Testis (tissue), 2 donors: ENCODE measurements at regions not wholly inside any gene's neighbourhood (a gene's known extent, or its start where the extent isn't known, plus 50 kb on each side); places are given as distances from the start of the nearest gene placed in this dataset.
A peak's percentile ranks its signal among the peaks of the same experiment; 100 is the strongest.

Experiments
- DNase-seq: peaks from one replicate; pipeline ENCODE4 v3.0.0-alpha.2; 2019
- H3K27ac ChIP-seq, 2 donors: fragments of 200-600 bp; sonication (generic); one replicate each; pipeline ENCODE4 v1.5.1; 2019
- H3K27me3 ChIP-seq: fragments of 200-600 bp; sonication (generic); one replicate; pipeline ENCODE4 v1.5.1; 2019
- H3K36me3 ChIP-seq: fragments of 200-600 bp; sonication (generic); one replicate; pipeline ENCODE4 v1.5.1; 2017; ENCODE audit warnings: low read depth; ENCODE audit errors: missing control alignments
- H3K4me1 ChIP-seq: fragments of 200-600 bp; sonication (generic); one replicate; pipeline ENCODE4 v1.5.1; 2019
- H3K4me3 ChIP-seq, 2 donors: fragments of 200-600 bp; sonication (generic); one replicate each; pipeline ENCODE4 v1.5.1; 2017 to 2019
- H3K9me3 ChIP-seq: fragments of 200-600 bp; sonication (generic); one replicate; pipeline ENCODE4 v1.5.1; 2017
- CTCF ChIP-seq, 3 experiments: fragments of 450-650 bp in 2 of 3; fragments of 200-600 bp in 1 of 3; sonication (generic) in 1 of 3; IDR thresholded peaks; one replicate each; pipeline ENCODE4 v1.5.1; 2016 to 2019; ENCODE audit warnings: antibody characterized with exemption in 3 of 3, mild to moderate bottlenecking in 2 of 3, moderate library complexity in 1 of 3
- POLR2A ChIP-seq: fragments of 450-650 bp; IDR thresholded peaks from one replicate; pipeline ENCODE4 v1.6.1; 2017; ENCODE audit warnings: antibody characterized with exemption, mild to moderate bottlenecking, moderate library complexity
- WGBS, 2 donors: methylation state at CpG; one replicate each; pipeline ENCODE4 v1.1.5; 2018; 5-methylcytosine and 5-hydroxymethylcytosine counted together
- intact Hi-C: fragments of 100-400 bp; cut with DNase I; formaldehyde crosslinking; loops from one replicate; pipeline ENCODE4 v1.15.1; 2023; ENCODE audit warnings: low total_unique reads

- Histone ChIP-seq H3K27me3 (no peaks in the 10 kb centered on the region), H3K27ac (no peak overlapping the region), H3K4me1 (no peaks in the 10 kb centered on the region), H3K36me3 (no peaks in the 10 kb centered on the region), H3K4me3 (no peak overlapping the region), H3K9me3 (no peaks in the 10 kb centered on the region)
- no peak for DNase-seq
- intact Hi-C loops, result no loop called here
- 31 to 45% methylated on average over 4 of the region's 4 CpGs for WGBS, 2 donors
- no peak for TF ChIP-seq POLR2A
- TF ChIP-seq CTCF (IDR thresholded peaks at IDR 0.05), result no peak
These were observed 133.9 kb upstream of the CXorf66 start for GRCh38 chrX:140099221-140099620.

GRCh38 chrX:140092121-140092520, 126.8 kb upstream of the CXorf66 start:
- DNase-seq, result peak; percentile 19
- intact Hi-C loops, result no loop called here
- H3K27ac ChIP-seq, result no peak overlapping the region

GRCh38 chrX:140091125-140091886, 126.0 kb upstream of the CXorf66 start:
- H3K27me3 ChIP-seq, result no peaks in the 10 kb centered on the region
- WGBS, 2 donors, result 0 to 1% methylated on average over 13 to 22 of the region's 88 CpGs
- H3K4me3 ChIP-seq, result peak overlapping the region; percentile 44 to 45
- TF ChIP-seq CTCF (IDR thresholded peaks at IDR 0.05) (no peak), POLR2A (no peak)
- no peak overlapping the region for H3K27ac ChIP-seq
- intact Hi-C loops, result no loop called here
- DNase-seq, result peak; percentile 41
- H3K4me1 ChIP-seq, result no peaks in the 10 kb centered on the region
- no peaks in the 10 kb centered on the region for H3K9me3 ChIP-seq
- no peaks in the 10 kb centered on the region for H3K36me3 ChIP-seq

More at GRCh38 chrX:140092121-140092520, 126.8 kb upstream of the CXorf66 start:
- H3K9me3 ChIP-seq, result no peaks in the 10 kb centered on the region
- no peaks in the 10 kb centered on the region for H3K4me1 ChIP-seq
- H3K4me3 ChIP-seq, result peak overlapping the region in 1 of 2 donors; percentile 38
- WGBS, 2 donors, result 91% methylated on average over 17 of the region's 26 CpGs; no CpG with 5 or more reads in 1 of the 2 donors
- H3K27me3 ChIP-seq, result no peaks in the 10 kb centered on the region
- TF ChIP-seq CTCF (IDR thresholded peaks at IDR 0.05) (no peak), POLR2A (no peak)
- no peaks in the 10 kb centered on the region for H3K36me3 ChIP-seq

- no peak for DNase-seq
- TF ChIP-seq CTCF (IDR thresholded peaks at IDR 0.05) (no peak), POLR2A (no peak)
- Histone ChIP-seq H3K27ac (no peak overlapping the region), H3K4me3 (peak overlapping the region; percentile 44 to 45), H3K27me3 (no peaks in the 10 kb centered on the region), H3K4me1 (no peaks in the 10 kb centered on the region), H3K36me3 (no peaks in the 10 kb centered on the region), H3K9me3 (no peaks in the 10 kb centered on the region)
- intact Hi-C loops, result no loop called here
- WGBS, 2 donors, result 8 to 11% methylated on average over 9 to 13 of the region's 15 CpGs
These were observed 125.4 kb upstream of the CXorf66 start for GRCh38 chrX:140090800-140091124.

GRCh38 chrX:140088438-140088837, 123.1 kb upstream of the CXorf66 start:
- TF ChIP-seq CTCF (IDR thresholded peaks at IDR 0.05) (no peak), POLR2A (no peak)
- WGBS, 2 donors, result 90 to 95% methylated on average over 2 of the region's 2 CpGs
- no peak for DNase-seq
- no peaks in the 10 kb centered on the region for H3K27me3 ChIP-seq
- intact Hi-C loops, result no loop called here
- no peaks in the 10 kb centered on the region for H3K9me3 ChIP-seq
- no peak overlapping the region for H3K27ac ChIP-seq
- H3K36me3 ChIP-seq, result no peaks in the 10 kb centered on the region
- no peak overlapping the region for H3K4me3 ChIP-seq
- no peaks in the 10 kb centered on the region for H3K4me1 ChIP-seq
